IMR-90 (cell line): ENCODE measurements at regions not wholly inside any gene's neighbourhood (a gene's known extent, or its start where the extent isn't known, plus 50 kb on each side); places are given as distances from the start of the nearest gene placed in this dataset.

Source experiments
- ATAC-seq: fragments of 200-7000 bp; cut with Tn5 transposase; 2 replicates; pipeline ENCODE4 v1.9.1; 2020; ENCODE audit warnings: low read depth, mild to moderate bottlenecking, moderate library complexity
- BruUV-seq: library from RNA; stranded (reverse); fragments of 400-500 nt; replicated peaks from 2 replicates; lab custom pipeline; 2021; lab: Mats Ljungman, UMichigan
- CTCF ChIA-PET: fragments of 300-600 bp; formaldehyde crosslinking; extraction: SDS; loops from one replicate; lab custom pipeline; 2021; ENCODE audit warnings: antibody characterized with exemption; lab: Yijun Ruan, JAX
- POLR2A ChIA-PET: fragments of 300-600 bp; sonication (Branson Sonifier 250); formaldehyde crosslinking; loops from one replicate; lab custom pipeline; 2022; ENCODE audit warnings: antibody characterized with exemption; ENCODE audit not compliant: unreplicated experiment; lab: Charles Lee
- DNase-seq: peaks from one replicate; pipeline ENCODE4 v3.0.0; 2013
- H2AFZ ChIP-seq: replicated peaks from 2 replicates; pipeline ENCODE3; 2013; ENCODE audit warnings: low read length, mild to moderate bottlenecking; ENCODE audit not compliant: poor library complexity
- H2AK5ac ChIP-seq: 2 replicates; pipeline ENCODE4 v1.6.1; 2013; ENCODE audit warnings: low read depth, low read length, inconsistent platforms
- H2AK9ac ChIP-seq: replicated peaks from 2 replicates; pipeline ENCODE3; 2013; ENCODE audit warnings: mild to moderate bottlenecking, low read depth, low read length, moderate library complexity; ENCODE audit not compliant: poor library complexity
- H2BK120ac ChIP-seq: 2 replicates; pipeline ENCODE4 v1.6.1; 2013; ENCODE audit warnings: low read depth, low read length, inconsistent platforms
- H2BK15ac ChIP-seq: 3 replicates; pipeline ENCODE4 v1.6.1; 2013; ENCODE audit warnings: low read depth, low read length, inconsistent platforms
- H2BK20ac ChIP-seq: 2 replicates; pipeline ENCODE4 v1.6.1; 2013; ENCODE audit warnings: low read depth, mild to moderate bottlenecking, inconsistent platforms, low read length, moderate library complexity
- H2BK5ac ChIP-seq: 2 replicates; pipeline ENCODE4 v1.6.1; 2013; ENCODE audit warnings: mild to moderate bottlenecking, low read depth, low read length, inconsistent platforms; ENCODE audit not compliant: poor library complexity, severe bottlenecking
- H3K14ac ChIP-seq: replicated peaks from 2 replicates; pipeline ENCODE4 v1.6.1; 2013; ENCODE audit warnings: low read depth, low read length, inconsistent platforms
- H3K18ac ChIP-seq: 2 replicates; pipeline ENCODE4 v1.6.1; 2013; ENCODE audit warnings: low read depth, low read length, control low read depth
- H3K23ac ChIP-seq: 2 replicates; pipeline ENCODE4 v1.6.1; 2013; ENCODE audit warnings: low read depth, low read length, inconsistent platforms
- H3K27ac ChIP-seq: 2 replicates; pipeline ENCODE4 v1.5.1; 2013; ENCODE audit warnings: mild to moderate bottlenecking, control low read depth, low read length; ENCODE audit not compliant: insufficient read depth
- H3K27me3 ChIP-seq: 2 replicates; pipeline ENCODE4 v1.6.1; 2013; ENCODE audit warnings: low read length; ENCODE audit not compliant: control insufficient read depth, insufficient read depth
- H3K36me3 ChIP-seq: 2 replicates; pipeline ENCODE4 v1.6.1; 2013; ENCODE audit warnings: low read length, mixed read lengths; ENCODE audit not compliant: control insufficient read depth, insufficient read depth
- H3K4ac ChIP-seq: 2 replicates; pipeline ENCODE4 v1.6.1; 2013; ENCODE audit warnings: low read depth, low read length, inconsistent platforms
- H3K4me1 ChIP-seq: 2 replicates; pipeline ENCODE4 v1.6.1; 2013; ENCODE audit warnings: low read length, mixed read lengths; ENCODE audit not compliant: control insufficient read depth, insufficient read depth
- H3K4me2 ChIP-seq: 2 replicates; pipeline ENCODE4 v1.6.1; 2013; ENCODE audit warnings: low read depth, mild to moderate bottlenecking, control low read depth, low read length, moderate library complexity
- H3K4me3 ChIP-seq: 2 replicates; pipeline ENCODE4 v1.5.1; 2013; ENCODE audit warnings: low read depth, mild to moderate bottlenecking, control low read depth, low read length, moderate library complexity; ENCODE audit not compliant: insufficient read depth
- H3K56ac ChIP-seq: 2 replicates; pipeline ENCODE4 v1.6.1; 2013; ENCODE audit warnings: low read length, inconsistent platforms; ENCODE audit not compliant: insufficient read depth; ENCODE audit errors: extremely low read depth
- H3K79me1 ChIP-seq, 2 experiments: 2 replicates each; pipeline ENCODE4 v1.6.1; 2013; ENCODE audit warnings: low read length in 2 of 2, inconsistent platforms in 1 of 2, low read depth in 1 of 2
- H3K9ac ChIP-seq: 2 replicates; pipeline ENCODE4 v1.6.1; 2013; ENCODE audit warnings: low read depth, low read length, control low read depth
- H3K9me1 ChIP-seq: 2 replicates; pipeline ENCODE4 v1.6.1; 2013; ENCODE audit warnings: low read length, inconsistent platforms; ENCODE audit not compliant: insufficient read depth
- H3K9me3 ChIP-seq: 2 replicates; pipeline ENCODE4 v1.6.1; 2013; ENCODE audit warnings: low read length; ENCODE audit not compliant: control insufficient read depth, insufficient read depth
- H4K20me1 ChIP-seq: 2 replicates; pipeline ENCODE4 v1.6.1; 2013; ENCODE audit warnings: low read length, inconsistent platforms; ENCODE audit not compliant: insufficient read depth
- H4K5ac ChIP-seq: 2 replicates; pipeline ENCODE4 v1.6.1; 2013; ENCODE audit warnings: mild to moderate bottlenecking, low read depth, low read length, control low read depth
- H4K8ac ChIP-seq, 2 experiments: 2 replicates each; pipeline ENCODE4 v1.6.1; 2013; ENCODE audit warnings: low read depth in 2 of 2, low read length in 2 of 2, control low read depth in 1 of 2, inconsistent platforms in 1 of 2
- H4K91ac ChIP-seq: 2 replicates; pipeline ENCODE4 v1.6.1; 2013; ENCODE audit warnings: low read depth, low read length, inconsistent platforms; ENCODE audit not compliant: insufficient read depth
- BHLHE40 ChIP-seq: fragments of 150-350 bp; IDR thresholded peaks from 2 replicates; pipeline ENCODE4 v1.6.1; 2016; ENCODE audit warnings: mild to moderate bottlenecking, low read depth, low read length
- CEBPB ChIP-seq: IDR thresholded peaks from 2 replicates; pipeline ENCODE4 v1.6.1; 2012; ENCODE audit warnings: low read depth, low read length, improper control_type of control experiment
- CHD1 ChIP-seq: IDR thresholded peaks from 2 replicates; pipeline ENCODE4 v1.6.1; 2012; ENCODE audit warnings: low read depth, low read length, improper control_type of control experiment
- CTCF ChIP-seq: conservative IDR thresholded peaks from 2 replicates; pipeline ENCODE4 v1.5.1; 2012; ENCODE audit warnings: mild to moderate bottlenecking, low read depth, low read length, improper control_type of control experiment
- FOS ChIP-seq: fragments of 150-350 bp; IDR thresholded peaks from 2 replicates; pipeline ENCODE4 v1.6.1; 2016; ENCODE audit warnings: low read depth, low read length
- MAZ ChIP-seq: IDR thresholded peaks from 2 replicates; pipeline ENCODE4 v1.6.1; 2012; ENCODE audit warnings: low read depth, mild to moderate bottlenecking, low read length, improper control_type of control experiment, moderate library complexity, borderline replicate concordance
- MXI1 ChIP-seq: IDR thresholded peaks from 2 replicates; pipeline ENCODE4 v1.6.1; 2012; ENCODE audit warnings: low read depth, mild to moderate bottlenecking, low read length, moderate library complexity, borderline replicate concordance
- NFE2L2 ChIP-seq: fragments of 150-350 bp; IDR thresholded peaks from 2 replicates; pipeline ENCODE4 v1.6.1; 2016; ENCODE audit warnings: low read depth, mild to moderate bottlenecking, low read length
- POLR2A ChIP-seq: IDR thresholded peaks from 2 replicates; pipeline ENCODE4 v1.6.1; 2012; ENCODE audit warnings: mild to moderate bottlenecking, low read depth, low read length
- RAD21 ChIP-seq: IDR thresholded peaks from 2 replicates; pipeline ENCODE4 v1.6.1; 2012; ENCODE audit warnings: low read length, improper control_type of control experiment
- RCOR1 ChIP-seq: IDR thresholded peaks from 2 replicates; pipeline ENCODE4 v1.6.1; 2012; ENCODE audit warnings: mild to moderate bottlenecking, low read length, improper control_type of control experiment; ENCODE audit not compliant: insufficient replicate concordance
- SMC3 ChIP-seq: fragments of 150-350 bp; IDR thresholded peaks from 2 replicates; pipeline ENCODE4 v1.6.1; 2016; ENCODE audit warnings: low read depth, mild to moderate bottlenecking, antibody characterized with exemption, low read length, moderate library complexity
- WGBS, 2 experiments: methylation state at CpG; one replicate each; pipeline versions ENCODE4 v1.1.5 to v1.1.7; 2013; ENCODE audit warnings: missing lambda C conversion rate in 2 of 2; ENCODE audit not compliant: insufficient read length in 1 of 2; ENCODE audit errors: extremely low coverage in 2 of 2; 5-methylcytosine and 5-hydroxymethylcytosine counted together
- dilution Hi-C: fragments of 300-500 bp; cut with HindIII; formaldehyde crosslinking; loops from one replicate; pipeline ENCODE4 v1.14.3; 2018; ENCODE audit warnings: low sequenced_read_pairs; ENCODE audit not compliant: unreplicated experiment
- in situ Hi-C: fragments of 300-500 bp; cut with MboI; formaldehyde crosslinking; loops from 3 replicates; pipeline ENCODE4 v1.14.3; 2019; ENCODE audit warnings: low sequenced_read_pairs, inconsistent platforms, mixed read lengths
- intact Hi-C: fragments of 100-400 bp; cut with micrococcal nuclease; formaldehyde crosslinking; loops from 2 replicates; pipeline ENCODE4 v1.10.0; 2022

GRCh38 chrX:82692991-82693390 lies 815.1 kb upstream of the POU3F4 start:
- Histone ChIP-seq H3K23ac (no peak overlapping the region), H3K56ac (no peak overlapping the region), H2BK20ac (no peak overlapping the region), H3K9me1 (no peaks in the 10 kb centered on the region), H2BK5ac (no peak overlapping the region), H2AK9ac (no peak overlapping the region), H3K9me3 (peaks cover 2% of the 10 kb centered on the region; the same call in 1 of the 2 replicates), H4K8ac (no peak overlapping the region), H3K4me2 (no peak overlapping the region), H3K14ac (no peak overlapping the region), H3K79me1 (no peaks in the 10 kb centered on the region), H2AK5ac (no peak overlapping the region), H4K5ac (no peak overlapping the region), H3K36me3 (no peaks in the 10 kb centered on the region), H4K91ac (no peak overlapping the region), H3K4me3 (no peak overlapping the region), H3K4me1 (no peaks in the 10 kb centered on the region), H3K9ac (no peak overlapping the region), H2AFZ (no peak overlapping the region), H2BK120ac (no peak overlapping the region), H3K18ac (no peak overlapping the region), H3K27ac (no peak overlapping the region), H3K27me3 (no peaks in the 10 kb centered on the region), H3K4ac (no peak overlapping the region), H2BK15ac (no peak overlapping the region), H4K20me1 (no peaks in the 10 kb centered on the region)
- dilution Hi-C loops = no loop called here
- intact Hi-C loops = no loop called here
- WGBS, 2 experiments = 0% methylated on average over 1 of the region's 3 CpGs; no CpG with 5 or more reads in 1 of the 2 experiments
- ATAC-seq = no peak
- BruUV-seq = no TSS peak
- in situ Hi-C loops = no loop called here
- TF ChIP-seq RCOR1 (no peak), FOS (no peak), BHLHE40 (no peak), NFE2L2 (no peak), POLR2A (no peak), CHD1 (no peak), MXI1 (no peak), MAZ (no peak), CEBPB (no peak), CTCF (no peak), RAD21 (no peak), SMC3 (no peak)
- POLR2A ChIA-PET = no interaction called here
- DNase-seq = no peak
- CTCF ChIA-PET = no interaction called here
